CD4-positive, alpha-beta T cell treated with Interleukin-12 subunit alpha and Interleukin-12 subunit beta, for 1 hour (primary cell): ENCODE measurements at regions not wholly inside any gene's neighbourhood (a gene's known extent, or its start where the extent isn't known, plus 50 kb on each side); places are given as distances from the start of the nearest gene placed in this dataset.

Experiments used
- DNase-seq: peaks from one replicate; pipeline ENCODE4 v3.0.0-alpha.2; 2020

DNA sequence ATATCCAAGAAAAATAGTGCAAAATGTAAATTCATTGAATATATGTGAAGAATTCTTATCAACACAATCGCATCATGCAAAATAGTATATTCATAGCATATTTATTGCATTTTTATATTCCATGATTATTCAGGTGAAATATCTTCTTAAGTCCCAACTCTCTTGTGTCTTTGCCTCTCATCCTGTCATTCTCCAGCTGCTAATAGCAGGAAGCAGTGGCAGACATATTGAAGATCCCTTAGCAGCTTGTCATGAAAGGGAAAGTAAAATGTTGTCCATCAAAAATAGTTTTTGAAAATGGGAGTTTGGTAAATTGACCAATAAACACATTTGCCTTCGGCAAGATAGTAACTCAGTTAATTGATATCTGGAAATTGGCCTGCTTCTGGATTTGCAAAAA is 265.3 kb upstream of the TGFBR2 start:
- no peak for DNase-seq

- DNase-seq, result no peak
Measured at GRCh38 chr3:30341851-30342250, 264.6 kb upstream of the TGFBR2 start.

DNA sequence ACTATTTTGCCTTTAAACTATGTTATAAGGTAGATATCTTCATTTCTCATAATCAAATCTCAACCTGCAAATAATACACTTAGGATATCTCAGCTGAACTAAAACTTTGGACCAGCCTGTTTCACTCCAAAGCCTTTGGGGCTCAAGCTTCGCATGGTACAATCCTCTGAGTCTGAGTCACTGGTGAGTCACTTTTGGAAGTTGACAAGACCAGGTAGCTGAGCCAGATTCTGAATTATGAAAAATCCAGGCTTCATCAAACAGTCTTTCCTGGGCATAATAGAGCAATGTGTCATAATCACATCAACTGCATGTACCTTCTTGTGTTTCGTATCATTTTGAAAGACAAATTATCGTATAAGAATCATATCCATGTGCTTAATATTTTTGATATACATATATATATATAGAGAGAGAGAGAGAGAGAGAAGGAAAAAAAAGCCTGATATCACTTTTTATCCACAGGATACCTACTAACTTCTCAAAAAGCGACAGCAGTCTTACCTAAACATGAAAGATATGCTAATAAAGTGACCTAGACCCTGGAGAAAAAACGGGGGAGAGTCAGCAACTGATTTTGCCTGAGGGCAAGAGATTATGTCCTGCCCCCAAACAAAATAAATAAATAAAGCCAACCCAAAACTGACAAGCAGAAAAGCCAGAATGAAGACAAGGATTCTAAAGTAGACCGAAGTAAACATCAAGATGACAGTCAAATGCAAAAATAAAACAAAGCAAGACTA is 263.9 kb upstream of the TGFBR2 start:
- no peak for DNase-seq

DNA sequence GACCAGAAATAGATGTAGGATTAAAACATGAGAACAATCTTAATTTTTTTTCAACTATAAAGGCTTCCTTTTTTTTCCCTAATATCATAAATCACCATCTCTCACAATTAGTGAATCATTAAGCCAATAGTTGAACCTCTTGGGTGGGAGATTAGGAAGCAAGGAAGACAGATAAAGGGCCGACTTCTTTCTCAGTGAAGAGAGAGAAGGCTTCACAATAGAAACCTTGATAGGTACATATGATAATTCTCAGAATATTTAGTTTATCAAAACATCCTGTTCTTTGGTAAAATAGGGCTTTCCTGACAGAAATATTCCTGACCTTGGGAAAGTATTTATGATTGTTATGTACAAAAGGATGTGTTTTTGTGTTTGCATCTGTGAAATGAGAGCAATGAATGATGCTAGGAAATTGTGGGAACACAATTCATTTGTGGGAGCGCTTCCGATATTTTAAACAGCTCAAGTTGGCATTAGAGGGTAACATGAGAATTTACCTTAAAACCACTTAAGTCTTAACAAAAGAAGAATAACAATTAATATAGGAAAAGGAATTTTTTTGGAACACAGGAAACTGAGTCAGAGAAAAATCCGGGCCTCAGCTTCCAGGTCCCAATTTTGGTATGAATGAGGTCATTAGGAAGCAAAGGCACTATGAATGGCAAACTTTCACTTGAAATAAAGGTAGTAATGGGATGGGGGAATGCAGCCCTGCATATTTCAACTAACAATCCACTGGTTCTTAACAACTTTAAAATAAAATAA is 263.2 kb upstream of the TGFBR2 start:
- no peak for DNase-seq

GRCh38 chr3:30343861-30344260 is 262.5 kb upstream of the TGFBR2 start:
- DNase-seq, result no peak

GRCh38 chr3:30344288-30344687 is 262.1 kb upstream of the TGFBR2 start:
- no peak for DNase-seq

DNA sequence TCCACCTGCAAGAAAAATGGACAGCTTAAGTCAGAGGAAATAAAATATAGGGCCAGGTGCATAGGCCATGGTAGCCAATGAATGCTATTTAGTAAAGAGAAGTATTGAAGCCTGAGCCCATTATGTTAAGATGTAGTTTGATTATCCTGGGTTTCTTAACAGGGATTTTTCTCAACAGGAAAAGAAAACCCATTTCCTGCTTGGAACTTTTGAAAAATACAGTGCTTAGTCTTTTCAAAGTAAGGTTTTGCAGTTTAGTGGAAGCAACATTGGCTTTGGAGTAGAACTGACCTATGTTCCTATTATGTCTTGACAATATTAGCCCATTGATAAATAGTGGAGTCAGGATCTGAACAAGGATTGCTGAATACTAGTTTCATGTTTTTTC is 259.5 kb upstream of the TGFBR2 start:
- no peak for DNase-seq

DNA sequence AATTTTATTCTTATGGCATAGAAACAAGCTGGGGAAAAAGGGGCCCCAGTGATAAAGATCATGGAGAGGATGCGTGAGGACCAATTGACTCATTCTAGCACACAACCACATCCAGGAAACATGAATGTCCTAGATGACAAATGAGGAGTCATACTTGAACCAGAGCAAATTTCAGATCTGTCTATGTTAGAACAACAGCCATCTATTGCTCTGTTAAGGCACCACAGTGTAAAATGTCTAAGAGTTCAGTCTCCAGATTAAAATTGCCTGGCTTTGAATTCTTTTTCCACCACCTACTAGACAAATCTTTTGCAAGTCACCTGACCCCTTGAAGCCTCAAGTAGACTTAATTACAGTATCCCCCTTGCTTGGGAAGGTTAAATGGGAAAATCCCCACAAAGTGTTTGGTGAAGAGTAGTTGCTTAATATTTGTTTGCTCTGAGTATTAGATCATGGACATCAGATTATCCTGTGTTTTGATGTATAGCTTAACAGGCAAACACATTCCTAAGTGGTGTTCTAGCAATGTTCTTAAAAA is 258.7 kb upstream of the TGFBR2 start:
- no peak for DNase-seq

GRCh38 chr3:30349507-30349906 is 256.9 kb upstream of the TGFBR2 start:
- DNase-seq, result no peak

GRCh38 chr3:30350011-30350410 is 256.4 kb upstream of the TGFBR2 start:
- DNase-seq, result no peak

- DNase-seq, result no peak
Measured at GRCh38 chr3:30350901-30351300, 255.5 kb upstream of the TGFBR2 start.

DNA sequence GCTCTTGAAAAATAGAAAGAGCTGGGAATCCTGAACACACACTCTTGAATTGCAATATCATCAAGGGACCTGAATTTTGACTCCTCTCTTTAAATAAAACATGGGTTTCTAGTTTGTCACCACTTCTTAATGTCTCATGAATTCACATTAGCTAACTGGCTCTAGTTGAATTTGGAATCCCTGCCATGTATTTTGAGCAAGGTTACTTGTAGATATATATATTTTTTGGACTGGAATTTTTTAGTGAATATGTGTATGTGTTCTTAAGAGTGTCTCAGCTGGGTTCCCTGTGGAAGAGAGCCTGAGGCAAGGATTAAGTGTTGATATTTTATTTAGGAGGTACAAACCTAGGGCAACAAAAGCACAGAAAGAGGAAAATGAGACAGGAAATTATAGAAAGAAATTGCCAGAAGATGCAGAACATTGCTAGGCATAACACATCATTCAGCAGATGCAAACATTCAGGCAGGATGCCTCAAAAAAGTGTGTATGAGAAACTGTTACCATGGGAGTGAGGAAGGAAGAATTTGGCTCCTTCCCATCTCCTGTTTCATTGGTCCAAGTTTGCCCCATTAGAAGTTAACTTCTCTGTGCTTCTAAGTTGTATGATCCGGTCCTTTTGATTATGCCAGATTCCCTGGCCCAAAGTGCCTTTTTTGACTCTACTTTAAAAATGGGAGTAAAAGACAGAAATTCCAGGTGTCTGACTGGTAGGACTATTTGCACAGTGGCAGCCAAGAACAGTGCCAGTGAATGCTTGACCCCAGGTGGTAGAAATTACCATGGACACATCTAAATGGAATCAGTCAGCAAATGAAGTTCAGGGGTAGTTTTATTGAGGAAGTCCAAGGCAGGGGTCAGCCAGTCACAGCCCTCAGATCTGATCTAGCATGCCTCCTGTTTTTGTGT is 253.7 kb upstream of the TGFBR2 start:
- DNase-seq, result no peak

DNA sequence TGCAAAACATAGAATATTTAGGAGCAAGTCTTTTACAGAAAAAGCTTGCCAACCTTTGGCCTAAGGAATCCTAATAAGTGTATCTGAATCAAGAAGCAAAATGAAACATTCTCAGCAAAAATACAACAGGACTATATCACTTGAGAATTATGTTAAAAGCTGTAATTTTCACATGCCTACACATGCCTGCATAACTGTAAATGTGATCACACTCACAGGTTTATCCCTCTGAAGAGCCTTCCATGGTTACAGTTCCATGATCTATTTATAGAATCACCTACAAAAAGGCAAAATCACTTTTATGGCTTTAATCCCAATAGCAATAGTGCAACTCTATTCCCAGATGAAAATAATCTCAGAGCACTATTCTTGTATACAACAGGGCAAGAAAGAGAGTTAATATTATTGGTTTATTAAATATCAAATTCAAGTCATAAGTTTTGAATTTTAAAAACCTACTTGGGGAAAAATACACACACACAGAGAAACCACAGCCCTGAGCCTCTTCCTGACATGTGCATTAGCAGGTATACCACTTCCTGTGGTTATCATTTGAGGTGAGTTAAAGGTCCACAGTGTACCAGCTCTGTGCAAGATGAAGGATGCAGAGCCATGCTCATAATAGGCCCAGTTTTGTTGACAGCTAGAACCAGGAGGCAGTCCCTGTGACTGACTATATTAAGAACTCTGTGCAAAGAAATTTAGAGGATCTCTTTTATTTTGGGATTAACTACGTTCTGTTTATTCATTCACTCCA is 252.5 kb upstream of the TGFBR2 start:
- DNase-seq, result peak; percentile 77

- no peak for DNase-seq
Measured at GRCh38 chr3:30354513-30354912, 251.9 kb upstream of the TGFBR2 start.

DNA sequence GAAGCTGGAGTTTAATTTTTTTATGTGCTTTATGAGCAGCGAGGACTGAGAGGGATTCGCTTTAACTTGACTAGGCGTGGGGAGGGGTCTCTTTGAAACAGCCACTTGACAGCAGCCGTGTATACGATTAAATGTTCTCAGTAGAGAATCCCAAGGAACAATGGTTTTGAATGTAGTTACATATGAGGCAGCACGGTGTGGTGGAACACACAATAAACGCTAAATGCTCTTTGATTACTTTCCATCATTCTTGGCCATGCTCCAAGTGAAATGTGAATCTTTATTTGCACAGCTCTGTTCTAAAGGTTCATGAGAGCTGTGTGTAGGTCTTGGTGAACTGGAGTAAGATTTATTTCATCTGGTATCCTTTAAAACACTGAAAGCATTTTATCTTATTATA is 251.4 kb upstream of the TGFBR2 start:
- DNase-seq, result no peak

DNA sequence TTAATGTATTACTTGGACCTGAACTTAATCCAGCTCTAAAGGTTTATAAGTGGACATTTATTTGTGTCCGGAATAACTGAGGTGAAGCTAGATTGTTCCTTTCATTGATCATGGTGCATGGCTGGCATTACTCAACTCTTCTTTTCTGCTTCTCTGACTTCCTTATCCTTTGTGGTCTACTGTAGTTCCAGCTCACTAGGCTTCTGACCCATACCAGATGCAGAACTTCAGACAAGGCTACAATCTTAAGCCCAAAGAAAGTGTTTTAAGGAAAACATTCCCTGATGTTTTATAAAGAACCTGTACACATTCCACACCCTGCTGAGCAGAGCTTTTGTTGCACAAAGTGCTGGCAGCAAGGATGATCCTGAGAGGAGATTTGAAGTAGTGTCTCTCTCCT is 250.8 kb upstream of the TGFBR2 start:
- DNase-seq, result no peak

- DNase-seq, result no peak
Measured at GRCh38 chr3:30356866-30357753, 249.3 kb upstream of the TGFBR2 start.

DNA sequence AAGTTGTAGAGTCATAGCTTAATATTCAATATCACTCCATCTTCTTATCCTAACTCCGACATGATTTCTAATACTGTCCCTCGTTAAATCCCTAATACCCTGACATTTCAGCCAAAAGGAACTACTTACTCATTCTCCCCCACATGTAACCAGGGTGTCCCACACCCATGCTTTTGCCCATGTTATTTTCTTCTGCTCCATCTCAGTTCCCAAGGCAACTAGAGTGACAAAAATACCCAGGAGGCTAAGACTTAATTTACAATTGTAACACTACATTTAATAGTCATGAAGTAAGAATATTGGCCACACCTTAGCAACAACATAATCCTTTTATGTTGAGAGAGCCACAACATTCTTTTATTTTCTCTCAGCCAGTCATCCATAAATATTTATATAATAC is 248.5 kb upstream of the TGFBR2 start:
- DNase-seq, result no peak

DNA sequence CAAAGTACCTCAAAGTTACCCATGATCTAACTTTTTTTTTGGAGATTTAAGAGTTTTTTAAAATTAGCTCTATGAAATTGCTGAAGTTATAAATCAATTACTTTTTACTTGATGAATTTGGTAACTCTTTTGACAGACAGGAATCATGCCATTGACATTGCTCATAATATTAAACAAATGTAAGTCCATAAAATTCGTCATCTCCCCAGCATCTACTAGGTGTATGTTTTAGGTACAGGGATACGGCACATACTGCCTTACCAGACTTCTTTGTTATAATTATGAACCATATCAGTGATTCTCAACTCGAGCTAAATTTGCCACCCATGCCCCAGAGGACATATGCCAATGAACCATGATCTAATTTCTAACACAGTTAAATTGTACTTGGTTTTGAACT is 247.5 kb upstream of the TGFBR2 start:
- no peak for DNase-seq

GRCh38 chr3:30368978-30369377 is 237.4 kb upstream of the TGFBR2 start:
- DNase-seq, result no peak

DNA sequence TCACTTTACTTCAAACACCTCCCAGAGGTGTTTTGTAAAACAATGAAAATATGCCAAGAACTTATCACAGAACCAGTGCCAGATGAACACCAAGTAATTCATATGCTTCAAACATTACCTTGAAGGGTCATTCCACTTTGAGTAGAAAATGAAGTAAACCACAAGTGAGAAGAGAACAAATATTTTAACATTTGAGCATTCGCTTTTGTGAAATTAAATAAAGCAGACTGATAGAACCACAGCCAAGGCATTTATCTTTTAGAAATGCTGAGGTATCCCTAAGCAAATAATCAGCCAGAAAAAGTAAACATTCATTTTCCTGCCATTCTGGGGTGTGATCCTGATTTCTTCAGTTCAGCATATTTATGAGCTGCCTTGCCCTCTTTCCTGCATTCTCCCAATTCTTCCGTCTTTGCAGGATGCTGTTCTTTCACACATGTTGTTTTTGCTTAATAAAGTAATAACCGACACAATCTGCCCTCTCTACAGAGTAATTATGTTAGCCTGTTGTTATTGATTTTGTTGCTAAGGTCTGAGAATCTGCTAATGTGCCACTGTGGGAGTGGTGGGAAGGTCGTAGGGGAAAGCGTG is 235.6 kb upstream of the TGFBR2 start:
- DNase-seq, result no peak
